Naive thymus-derived CD8-positive, alpha-beta T cell (primary cell): ENCODE measurements at regions not wholly inside any gene's neighbourhood (a gene's known extent, or its start where the extent isn't known, plus 50 kb on each side); places are given as distances from the start of the nearest gene placed in this dataset.

ENCODE experiments used
- ATAC-seq, 2 donors: fragments of 150-1000 bp; cut with Tn5 transposase in 1 of 2; sonication (Bioruptor Pico), chemical (Tn5 transposase) in 1 of 2; 1 replicate in 1 of 2; 2 replicates in 1 of 2; pipeline ENCODE4 v1.10.0; 2021; ENCODE audit warnings: mild to moderate bottlenecking in 2 of 2, moderate library complexity in 2 of 2
- POLR2A ChIA-PET: fragments of 350-600 bp; sonication (Branson Sonifier 250); formaldehyde crosslinking; loops from one replicate; lab custom pipeline; 2021; ENCODE audit warnings: antibody characterized with exemption; lab: Charles Lee
- DNase-seq, 10 donors: peaks; one replicate each; pipeline versions ENCODE4 v3.0.0 to v3.0.0-alpha.2; 2020 to 2022
- H3K27ac Mint-ChIP-seq, 10 donors: one replicate each; pipeline ENCODE4 v1.8.0; 2020 to 2022; ENCODE audit warnings: mild to moderate bottlenecking in 10 of 10, mixed read lengths in 10 of 10, moderate library complexity in 4 of 10, inconsistent platforms in 1 of 10
- H3K27me3 Mint-ChIP-seq, 5 donors: one replicate each; pipeline ENCODE4 v1.8.0; 2021 to 2022; ENCODE audit warnings: mixed read lengths in 5 of 5
- H3K36me3 Mint-ChIP-seq, 3 donors: one replicate each; pipeline ENCODE4 v1.8.0; 2020 to 2022; ENCODE audit warnings: mixed read lengths in 3 of 3, mild to moderate bottlenecking in 2 of 3, inconsistent platforms in 1 of 3
- H3K4me1 Mint-ChIP-seq, 4 donors: one replicate each; pipeline ENCODE4 v1.8.0; 2021 to 2022; ENCODE audit warnings: mixed read lengths in 4 of 4
- H3K4me3 Mint-ChIP-seq, 10 donors: one replicate each; pipeline ENCODE4 v1.8.0; 2020 to 2022; ENCODE audit warnings: mild to moderate bottlenecking in 10 of 10, mixed read lengths in 10 of 10, moderate library complexity in 6 of 10, inconsistent platforms in 1 of 10
- H3K9me3 Mint-ChIP-seq, 9 donors: one replicate each; pipeline ENCODE4 v1.8.0; 2020 to 2022; ENCODE audit warnings: mixed read lengths in 9 of 9, mild to moderate bottlenecking in 3 of 9, inconsistent platforms in 1 of 9, moderate library complexity in 1 of 9

DNA sequence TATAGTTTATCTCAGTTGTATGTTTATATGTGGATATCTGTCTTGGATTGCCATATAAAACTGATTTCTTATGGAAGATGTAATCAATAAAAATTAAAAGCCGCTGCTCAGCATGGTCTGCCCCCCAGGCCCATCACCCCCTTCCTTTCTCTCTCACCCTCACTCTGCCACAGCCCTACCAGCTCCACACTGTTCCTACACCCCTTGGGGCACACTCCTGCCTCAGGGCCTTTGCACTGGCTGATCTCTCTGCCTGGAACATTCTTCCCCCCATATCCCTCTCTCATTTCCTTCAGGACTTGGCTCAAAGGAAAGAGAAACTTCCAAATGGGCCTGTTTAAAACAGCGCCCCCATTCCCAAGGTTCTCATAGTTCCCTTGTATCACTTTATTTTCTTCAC, 63.1 kb downstream of the LRRC32 start:
- DNase-seq, result peak in 1 of 10 donors; percentile 7
- no peaks in the 10 kb centered on the region for H3K36me3 Mint-ChIP-seq
- no peak overlapping the region for H3K4me3 Mint-ChIP-seq
- POLR2A ChIA-PET, result no interaction called here
- H3K4me1 Mint-ChIP-seq, result peaks cover 0 to 7% (median 0%) of the 10 kb centered on the region in 4 donors
- peaks cover 0 to 11% (median 0%) of the 10 kb centered on the region in 5 donors for H3K27me3 Mint-ChIP-seq
- no peaks in the 10 kb centered on the region for H3K9me3 Mint-ChIP-seq
- no peak overlapping the region for H3K27ac Mint-ChIP-seq
- no peak for ATAC-seq

DNA sequence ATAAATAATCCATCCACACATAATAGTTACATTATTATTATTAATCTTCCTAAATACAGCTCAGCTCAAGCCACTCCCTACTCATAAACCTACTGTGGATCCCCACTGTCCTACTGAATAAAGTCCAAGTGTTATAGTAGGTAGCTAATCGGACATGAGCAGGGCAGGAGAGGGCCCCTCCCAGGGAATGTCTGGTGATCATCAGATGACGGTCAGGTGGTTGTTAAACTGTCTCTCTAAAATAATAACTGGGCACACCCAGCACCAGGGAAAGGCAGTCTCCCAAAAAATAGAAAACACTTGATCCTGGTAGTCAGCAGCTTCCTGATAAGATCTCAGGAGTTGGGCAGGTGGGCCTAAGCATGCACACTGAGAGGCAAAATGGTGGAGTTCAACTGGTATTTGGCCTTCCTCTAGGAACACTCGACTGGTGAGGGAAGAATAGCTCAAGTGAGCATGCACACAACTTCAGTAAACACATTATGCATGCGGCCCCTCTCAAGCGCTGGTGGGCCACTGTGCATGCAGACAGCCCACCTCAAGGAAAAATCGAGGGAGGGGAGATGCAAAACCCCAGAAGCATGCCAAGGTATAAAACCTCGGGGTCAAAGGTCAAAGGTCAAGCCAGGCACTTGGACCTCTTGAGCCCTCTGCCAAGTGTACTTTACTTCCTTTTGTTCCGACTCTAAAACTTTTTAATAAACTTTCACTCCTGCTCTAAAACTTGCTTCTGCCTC, 65.0 kb downstream of the LRRC32 start:
- Mint-ChIP-seq H3K4me3 (no peak overlapping the region), H3K27ac (no peak overlapping the region), H3K9me3 (no peaks in the 10 kb centered on the region), H3K36me3 (no peaks in the 10 kb centered on the region), H3K4me1 (peaks cover 0 to 7% (median 0%) of the 10 kb centered on the region in 4 donors), H3K27me3 (peaks cover 0 to 11% (median 0%) of the 10 kb centered on the region in 5 donors)
- DNase-seq (peak in 1 of 10 donors; percentile 19), ATAC-seq (no peak)
- POLR2A ChIA-PET, result no interaction called here

DNA sequence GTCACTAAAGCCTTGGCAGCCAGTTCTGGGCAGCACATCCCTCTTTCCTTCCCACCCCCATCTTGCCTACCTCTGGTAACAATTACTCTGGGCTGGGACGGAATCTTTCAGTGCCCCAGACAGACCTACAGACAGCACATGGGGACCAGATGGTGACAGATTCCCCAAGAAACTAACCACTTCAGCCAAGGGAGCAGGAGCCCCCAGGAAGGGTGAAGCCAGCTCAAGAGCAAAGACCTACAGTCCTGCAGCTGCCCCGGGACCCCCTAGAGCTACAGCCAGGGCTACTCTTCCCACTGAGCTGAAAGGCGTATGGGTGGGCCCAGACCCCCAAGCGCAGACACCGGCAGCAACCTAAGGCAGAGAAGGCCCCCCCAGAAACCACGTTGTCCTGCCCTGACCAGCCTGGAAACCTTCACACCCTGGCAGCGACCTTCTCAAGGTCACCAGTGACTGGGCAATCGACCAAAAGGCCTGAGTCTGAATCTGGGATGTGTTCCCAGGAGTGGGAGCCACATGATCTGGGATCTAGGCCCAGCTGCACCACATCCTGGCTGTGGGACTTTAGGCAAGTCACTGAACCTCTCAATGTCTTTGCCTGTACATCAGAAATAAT, 65.8 kb downstream of the LRRC32 start:
- H3K9me3 Mint-ChIP-seq, result no peaks in the 10 kb centered on the region
- DNase-seq (peak in 1 of 10 donors; percentile 32), ATAC-seq (no peak)
- POLR2A ChIA-PET, result no interaction called here
- no peaks in the 10 kb centered on the region for H3K36me3 Mint-ChIP-seq
- H3K27ac Mint-ChIP-seq, result peak overlapping the region in 1 of 10 donors; percentile 51
- no peak overlapping the region for H3K4me3 Mint-ChIP-seq
- H3K27me3 Mint-ChIP-seq, result peaks cover 0 to 11% (median 0%) of the 10 kb centered on the region in 5 donors
- H3K4me1 Mint-ChIP-seq, result peaks cover 0 to 5% (median 0%) of the 10 kb centered on the region in 4 donors

DNA sequence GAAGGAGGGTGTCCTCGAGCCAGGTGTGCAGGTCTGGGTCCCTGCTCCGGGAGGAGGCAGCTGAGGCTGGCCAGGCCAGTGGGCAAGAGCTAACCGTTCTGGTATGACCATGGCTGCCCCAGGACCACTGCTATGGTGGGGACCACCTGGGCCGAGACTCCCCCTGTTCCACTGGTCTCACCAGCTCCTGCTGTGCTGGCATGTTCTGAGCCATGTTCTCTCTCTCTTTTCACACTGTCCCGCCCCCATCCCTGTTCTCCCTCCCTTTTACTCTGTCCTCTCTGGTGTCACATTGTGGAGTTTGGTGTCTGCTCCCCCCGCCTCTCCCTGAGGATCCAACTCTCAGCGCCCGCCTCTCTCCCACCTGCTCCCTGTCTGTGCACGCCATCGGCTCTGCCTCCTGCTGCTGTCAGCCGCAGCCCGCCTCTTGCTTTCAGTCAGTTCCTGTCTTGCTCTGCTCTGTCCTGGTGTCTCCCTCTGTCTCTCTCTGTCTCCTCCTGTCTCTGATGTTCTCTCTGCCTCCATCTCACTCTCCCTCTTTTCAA, 66.4 kb downstream of the LRRC32 start:
- H3K9me3 Mint-ChIP-seq, result no peaks in the 10 kb centered on the region
- no peaks in the 10 kb centered on the region for H3K36me3 Mint-ChIP-seq
- no peak overlapping the region for H3K4me3 Mint-ChIP-seq
- POLR2A ChIA-PET, result no interaction called here
- H3K4me1 Mint-ChIP-seq, result peaks cover 0 to 5% (median 0%) of the 10 kb centered on the region in 4 donors
- H3K27me3 Mint-ChIP-seq, result peaks cover 0 to 11% (median 0%) of the 10 kb centered on the region in 5 donors
- peak in 1 of 10 donors; percentile 40 for DNase-seq
- no peak for ATAC-seq
- peak overlapping the region in 2 of 10 donors; percentile 34 to 51 for H3K27ac Mint-ChIP-seq

DNA sequence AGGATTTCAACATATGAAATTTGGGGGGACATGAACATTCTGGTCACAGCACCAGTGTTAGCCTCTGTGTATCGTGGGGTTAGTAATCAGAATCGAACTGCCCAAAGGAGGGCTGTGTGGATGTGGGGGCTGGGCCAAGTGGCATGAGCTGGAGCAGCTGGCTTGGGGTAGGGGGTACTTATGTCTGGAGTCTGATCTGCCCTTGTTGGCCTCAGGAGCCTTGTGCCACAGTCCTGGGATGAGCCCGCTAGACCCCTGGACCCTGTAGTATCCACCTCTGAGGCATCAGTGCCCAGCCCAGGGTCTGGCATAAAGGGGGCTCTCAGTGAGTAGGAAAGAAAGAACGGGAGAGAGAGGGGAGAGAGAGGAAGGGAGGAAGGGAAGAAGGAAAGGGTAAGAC, 67.3 kb downstream of the LRRC32 start:
- POLR2A ChIA-PET, result no interaction called here
- Mint-ChIP-seq H3K9me3 (no peaks in the 10 kb centered on the region), H3K27me3 (peaks cover 0 to 11% (median 0%) of the 10 kb centered on the region in 5 donors), H3K36me3 (no peaks in the 10 kb centered on the region), H3K27ac (no peak overlapping the region), H3K4me1 (peaks cover 0 to 5% (median 2%) of the 10 kb centered on the region in 4 donors), H3K4me3 (no peak overlapping the region)
- no peak for ATAC-seq
- peak in 1 of 10 donors; percentile 19 for DNase-seq
